ENCODE measurements at regions not wholly inside any gene's neighbourhood (a gene's known extent, or its start where the extent isn't known, plus 50 kb on each side); places are given as distances from the start of the nearest gene placed in this dataset.

- TF ChIP-seq, protein P1, sequence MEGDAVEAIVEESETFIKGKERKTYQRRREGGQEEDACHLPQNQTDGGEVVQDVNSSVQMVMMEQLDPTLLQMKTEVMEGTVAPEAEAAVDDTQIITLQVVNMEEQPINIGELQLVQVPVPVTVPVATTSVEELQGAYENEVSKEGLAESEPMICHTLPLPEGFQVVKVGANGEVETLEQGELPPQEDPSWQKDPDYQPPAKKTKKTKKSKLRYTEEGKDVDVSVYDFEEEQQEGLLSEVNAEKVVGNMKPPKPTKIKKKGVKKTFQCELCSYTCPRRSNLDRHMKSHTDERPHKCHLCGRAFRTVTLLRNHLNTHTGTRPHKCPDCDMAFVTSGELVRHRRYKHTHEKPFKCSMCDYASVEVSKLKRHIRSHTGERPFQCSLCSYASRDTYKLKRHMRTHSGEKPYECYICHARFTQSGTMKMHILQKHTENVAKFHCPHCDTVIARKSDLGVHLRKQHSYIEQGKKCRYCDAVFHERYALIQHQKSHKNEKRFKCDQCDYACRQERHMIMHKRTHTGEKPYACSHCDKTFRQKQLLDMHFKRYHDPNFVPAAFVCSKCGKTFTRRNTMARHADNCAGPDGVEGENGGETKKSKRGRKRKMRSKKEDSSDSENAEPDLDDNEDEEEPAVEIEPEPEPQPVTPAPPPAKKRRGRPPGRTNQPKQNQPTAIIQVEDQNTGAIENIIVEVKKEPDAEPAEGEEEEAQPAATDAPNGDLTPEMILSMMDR (conservative IDR thresholded peaks at IDR 0.05; ENCODE audit: low read length): no peak
- TF ChIP-seq EZH2phosphoT487 (IDR thresholded peaks at IDR 0.05; ENCODE audit: borderline replicate concordance, low read depth, low read length): no peak
These were observed 182.8 kb upstream of the CRIM1 start for GRCh38 chr2:36172824-36173223.

Data from OCI-LY7 (cell line).